AG09319 (cell line): ENCODE measurements at regions not wholly inside any gene's neighbourhood (a gene's known extent, or its start where the extent isn't known, plus 50 kb on each side); places are given as distances from the start of the nearest gene placed in this dataset.

Source experiments
- DNase-seq: peaks from one replicate; pipeline ENCODE4 v3.0.0-alpha.2; 2010; ENCODE audit warnings: low read depth; ENCODE audit errors: extremely low read depth
- TF ChIP-seq, protein P1 (sequence below): IDR thresholded peaks from 2 replicates; pipeline ENCODE4 v1.5.1; 2011; ENCODE audit warnings: low read depth, mild to moderate bottlenecking, inconsistent platforms, low read length, moderate library complexity

DNA sequence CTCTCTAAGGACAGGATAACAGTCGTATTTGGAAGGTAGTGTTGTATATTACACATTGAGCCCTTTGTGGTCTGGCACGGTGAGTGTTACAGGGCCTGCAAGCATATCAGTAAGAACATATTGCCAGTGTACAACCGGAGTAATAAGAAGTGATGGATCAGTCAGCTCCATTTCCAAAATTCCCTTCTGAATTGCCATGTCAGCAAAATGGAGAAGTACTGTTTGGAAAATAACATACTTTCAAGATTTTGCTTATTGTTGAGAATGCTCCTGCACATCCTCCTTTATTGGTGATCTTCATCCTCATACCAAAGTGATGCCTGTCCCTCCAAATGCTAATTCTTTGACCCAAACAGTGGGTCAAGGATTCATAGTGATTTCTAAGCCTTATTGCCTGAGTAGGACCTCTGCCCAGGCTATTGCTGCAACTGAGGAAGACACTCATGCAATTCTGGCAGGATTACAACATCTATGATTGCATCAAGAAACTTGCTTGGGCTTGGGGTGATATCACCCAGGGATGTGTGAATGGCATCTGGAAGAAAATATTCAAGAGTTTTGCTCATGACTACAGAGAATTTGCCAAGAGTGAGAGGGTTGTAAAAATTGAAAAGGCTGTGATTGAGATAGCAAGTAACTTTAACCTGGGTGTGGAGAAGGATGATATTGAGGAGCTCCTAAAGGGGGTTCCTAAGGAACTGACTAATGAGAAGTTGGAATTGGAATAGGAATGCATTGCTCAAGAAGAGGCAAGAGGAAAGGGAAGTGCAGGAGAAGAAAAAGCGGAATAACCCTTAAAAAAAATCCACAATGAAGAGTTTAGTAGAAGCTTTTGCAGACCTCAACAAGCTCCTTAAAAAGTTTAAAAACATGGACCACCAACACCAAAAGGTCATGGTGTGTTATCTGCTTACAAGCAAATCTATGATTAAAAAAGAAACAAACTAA is 452.2 kb upstream of the SORCS1 start:
- TF ChIP-seq, protein P1, sequence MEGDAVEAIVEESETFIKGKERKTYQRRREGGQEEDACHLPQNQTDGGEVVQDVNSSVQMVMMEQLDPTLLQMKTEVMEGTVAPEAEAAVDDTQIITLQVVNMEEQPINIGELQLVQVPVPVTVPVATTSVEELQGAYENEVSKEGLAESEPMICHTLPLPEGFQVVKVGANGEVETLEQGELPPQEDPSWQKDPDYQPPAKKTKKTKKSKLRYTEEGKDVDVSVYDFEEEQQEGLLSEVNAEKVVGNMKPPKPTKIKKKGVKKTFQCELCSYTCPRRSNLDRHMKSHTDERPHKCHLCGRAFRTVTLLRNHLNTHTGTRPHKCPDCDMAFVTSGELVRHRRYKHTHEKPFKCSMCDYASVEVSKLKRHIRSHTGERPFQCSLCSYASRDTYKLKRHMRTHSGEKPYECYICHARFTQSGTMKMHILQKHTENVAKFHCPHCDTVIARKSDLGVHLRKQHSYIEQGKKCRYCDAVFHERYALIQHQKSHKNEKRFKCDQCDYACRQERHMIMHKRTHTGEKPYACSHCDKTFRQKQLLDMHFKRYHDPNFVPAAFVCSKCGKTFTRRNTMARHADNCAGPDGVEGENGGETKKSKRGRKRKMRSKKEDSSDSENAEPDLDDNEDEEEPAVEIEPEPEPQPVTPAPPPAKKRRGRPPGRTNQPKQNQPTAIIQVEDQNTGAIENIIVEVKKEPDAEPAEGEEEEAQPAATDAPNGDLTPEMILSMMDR, result no peak
- peak; percentile 28 for DNase-seq

DNA sequence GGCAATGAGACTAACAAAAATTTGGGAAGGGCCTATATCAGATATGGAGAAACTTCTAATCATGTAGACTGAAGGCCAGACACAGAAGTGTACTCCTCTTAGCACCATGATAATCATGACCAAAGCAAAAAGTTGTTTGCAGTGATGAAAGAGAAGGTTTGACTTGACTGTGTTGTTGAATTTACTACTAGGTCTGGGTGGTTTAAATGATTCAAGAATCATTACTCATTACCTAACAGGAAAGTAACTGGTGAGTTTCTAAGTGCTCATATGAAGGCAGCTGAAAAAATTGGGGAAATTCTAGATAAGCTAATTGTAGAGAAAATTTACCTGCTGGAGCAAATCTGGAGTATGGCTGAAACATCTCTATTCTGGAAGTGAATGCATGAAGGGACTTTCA is 451.5 kb upstream of the SORCS1 start:
- TF ChIP-seq, protein P1, result no peak
- DNase-seq, result no peak

DNA sequence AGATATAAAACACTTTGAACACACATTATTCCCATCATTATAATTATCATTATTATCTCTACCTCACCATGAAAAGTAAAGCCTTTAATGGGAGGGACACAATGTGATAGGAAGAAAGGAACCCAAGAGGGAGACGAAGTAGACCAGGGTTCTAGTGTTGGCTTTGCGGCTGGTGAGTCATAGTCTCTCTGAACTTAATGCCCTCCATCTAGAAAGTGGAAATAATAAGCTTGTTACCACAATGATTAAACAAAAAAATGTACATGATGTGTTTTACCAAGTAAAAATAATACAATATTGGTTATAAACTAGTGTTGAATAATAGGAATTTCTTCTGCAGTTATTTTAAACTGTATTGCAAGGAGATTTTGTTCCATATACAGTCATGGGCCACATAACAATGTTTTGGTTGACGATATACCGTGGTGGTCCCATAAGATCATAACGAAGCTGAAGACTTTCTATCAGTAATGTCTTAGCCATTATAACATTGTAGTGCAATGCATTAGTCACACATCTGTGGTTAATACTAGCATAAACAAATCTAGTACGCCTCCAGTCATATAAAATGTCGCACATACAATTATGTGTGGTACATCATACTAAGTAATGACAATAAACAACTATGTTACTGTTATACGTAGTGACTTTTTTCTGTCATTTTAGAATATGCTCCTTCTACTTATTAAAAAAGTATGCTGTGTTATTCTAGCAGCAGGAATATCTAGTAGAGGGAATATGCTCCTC is 450.6 kb upstream of the SORCS1 start:
- TF ChIP-seq, protein P1, result no peak
- DNase-seq, result no peak

DNA sequence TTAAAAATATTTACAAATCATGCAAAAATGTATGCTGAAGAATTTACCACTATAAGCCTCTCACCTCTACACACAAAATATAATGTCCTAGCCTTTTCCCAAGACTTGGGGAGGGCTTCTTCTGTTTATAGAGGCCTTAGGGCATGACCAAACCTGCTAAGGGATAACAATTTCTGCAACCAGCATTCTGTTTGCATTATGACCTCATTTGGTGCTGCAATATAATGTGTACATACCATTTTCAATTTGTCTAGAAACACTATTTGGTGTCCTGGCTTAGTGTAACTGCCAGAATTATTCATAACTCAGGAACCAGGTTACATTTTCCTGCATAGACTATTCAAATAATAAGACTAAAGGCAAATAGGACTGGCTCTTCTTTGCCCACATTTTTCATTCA is 446.6 kb upstream of the SORCS1 start:
- no peak for DNase-seq

DNA sequence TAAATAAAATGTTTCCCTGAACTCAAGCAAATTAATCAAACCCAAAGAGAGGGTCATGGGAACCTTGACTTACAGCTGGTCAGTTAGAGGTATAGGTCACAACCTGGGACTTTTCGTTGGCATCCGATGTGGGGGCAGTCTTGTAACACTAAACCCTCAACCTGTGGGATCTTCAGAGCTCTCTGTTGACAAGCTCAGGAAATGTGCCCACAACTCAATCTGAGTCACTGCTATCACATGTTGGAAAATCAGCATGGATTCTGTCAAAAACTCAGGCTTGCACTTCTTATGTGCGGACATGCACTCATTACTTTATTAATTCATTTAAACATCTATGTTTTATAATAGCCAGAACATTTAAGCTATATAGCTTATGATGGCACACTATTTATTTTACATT is 424.6 kb upstream of the SORCS1 start:
- no peak for DNase-seq
- TF ChIP-seq, protein P1, result no peak

More for the DNA sequence above, 446.6 kb upstream of the SORCS1 start:
- TF ChIP-seq, protein P1, result no peak

DNA sequence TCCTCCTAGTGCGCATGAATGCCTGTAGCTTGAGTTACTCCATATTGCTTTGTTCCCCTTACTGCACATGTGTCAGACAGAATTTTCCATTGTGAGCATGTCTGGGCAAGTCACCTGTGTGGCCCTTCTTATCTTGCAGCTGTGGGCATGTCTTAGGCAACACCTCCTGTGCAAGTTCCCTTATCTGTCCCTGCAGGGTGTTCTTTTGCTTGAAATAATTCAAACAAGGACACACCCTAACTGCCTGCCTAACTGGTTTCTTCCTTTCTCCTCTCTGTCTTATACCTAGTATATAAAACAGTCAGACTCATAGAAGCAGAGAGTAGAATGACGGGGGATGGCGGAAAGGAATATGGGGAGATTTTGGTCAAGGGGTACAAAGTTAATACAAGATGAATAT is 421.1 kb upstream of the SORCS1 start:
- TF ChIP-seq, protein P1, result no peak
- DNase-seq, result no peak

DNA sequence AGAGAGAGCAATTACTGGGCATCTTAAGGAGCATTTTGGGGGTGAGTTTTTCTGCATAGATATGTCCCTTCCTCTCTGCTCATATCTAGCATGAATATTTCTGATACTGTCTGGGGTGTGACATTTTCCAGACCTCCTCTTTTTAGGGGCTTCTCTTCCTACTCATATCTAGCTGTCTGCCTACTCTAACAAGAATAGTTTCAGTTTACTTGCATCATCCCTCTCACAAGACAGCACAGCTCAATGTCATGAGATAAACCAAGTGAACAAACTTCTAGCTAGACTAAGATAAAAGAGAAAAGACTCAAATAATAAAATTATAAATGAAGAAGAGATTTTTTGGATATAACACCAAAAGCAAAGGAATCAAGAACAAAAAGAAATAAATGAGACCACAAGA is 419.5 kb upstream of the SORCS1 start:
- TF ChIP-seq, protein P1, result no peak
- DNase-seq, result no peak
